KOPT-K1 (cell line): ENCODE measurements at regions not wholly inside any gene's neighbourhood (a gene's known extent, or its start where the extent isn't known, plus 50 kb on each side); places are given as distances from the start of the nearest gene placed in this dataset.
"Not testable (repeated sequence)": the region's sequence is repeated elsewhere in the genome, so short reads cannot be mapped to it uniquely, and the experiment has no call there.

Experiments used
- H3K27ac ChIP-seq: fragments of 200-600 bp; sonication (generic); 2 replicates; pipeline ENCODE4 v1.5.1; 2016; ENCODE audit warnings: antibody characterized with exemption, mild to moderate bottlenecking, low read depth, low read length; ENCODE audit not compliant: poor library complexity, severe bottlenecking
- H3K36me3 ChIP-seq: fragments of 200-600 bp; sonication (generic); 2 replicates; pipeline ENCODE4 v1.5.1; 2017; ENCODE audit warnings: antibody characterized with exemption, mild to moderate bottlenecking, low read length, moderate library complexity; ENCODE audit not compliant: insufficient read depth
- H3K9me3 ChIP-seq: fragments of 200-600 bp; sonication (generic); 2 replicates; pipeline ENCODE4 v1.5.1; 2017; ENCODE audit warnings: antibody characterized with exemption, low read length, mild to moderate bottlenecking; ENCODE audit not compliant: insufficient read depth, poor library complexity, severe bottlenecking

- Histone ChIP-seq H3K27ac (no peak overlapping the region), H3K9me3 (no peaks in the 10 kb centered on the region), H3K36me3 (no peaks in the 10 kb centered on the region)
Measured at GRCh38 chr5:131107128-131107527, 57.9 kb downstream of the HINT1 start.

- Histone ChIP-seq H3K36me3 (no peaks in the 10 kb centered on the region), H3K9me3 (no peaks in the 10 kb centered on the region), H3K27ac (no peak overlapping the region)
Measured at GRCh38 chr5:131104169-131104808, 60.8 kb downstream of the HINT1 start.

GRCh38 chr5:131096774-131097710 is 68.0 kb downstream of the HINT1 start:
- H3K36me3 ChIP-seq, result no peaks in the 10 kb centered on the region
- H3K27ac ChIP-seq, result no peak overlapping the region
- H3K9me3 ChIP-seq, result no peaks in the 10 kb centered on the region

GRCh38 chr5:131095561-131095960 is 69.5 kb downstream of the HINT1 start:
- not testable (repeated sequence) for H3K36me3 ChIP-seq, H3K9me3 ChIP-seq, H3K27ac ChIP-seq

GRCh38 chr5:131084436-131084835 is 80.6 kb downstream of the HINT1 start:
- no peaks in the 10 kb centered on the region for H3K36me3 ChIP-seq
- peaks cover 13% of the 10 kb centered on the region for H3K9me3 ChIP-seq
- H3K27ac ChIP-seq, result no peak overlapping the region

GRCh38 chr5:131081913-131082488 is 83.1 kb downstream of the HINT1 start:
- Histone ChIP-seq H3K9me3 (peaks cover under 1% of the 10 kb centered on the region), H3K36me3 (no peaks in the 10 kb centered on the region), H3K27ac (no peak overlapping the region)

GRCh38 chr5:131081374-131081773 is 83.7 kb downstream of the HINT1 start:
- Histone ChIP-seq H3K36me3 (no peaks in the 10 kb centered on the region), H3K27ac (no peak overlapping the region), H3K9me3 (no peaks in the 10 kb centered on the region)

- H3K9me3 ChIP-seq, result no peaks in the 10 kb centered on the region
- no peak overlapping the region for H3K27ac ChIP-seq
- no peaks in the 10 kb centered on the region for H3K36me3 ChIP-seq
Measured at GRCh38 chr5:131079232-131079631, 85.8 kb downstream of the HINT1 start.

- Histone ChIP-seq H3K27ac (peak overlapping the region; percentile 28), H3K9me3 (peaks cover 19% of the 10 kb centered on the region), H3K36me3 (no peaks in the 10 kb centered on the region)
Measured at GRCh38 chr5:131068893-131069643, 96.0 kb downstream of the HINT1 start.

- no peaks in the 10 kb centered on the region for H3K36me3 ChIP-seq
- peaks cover 19% of the 10 kb centered on the region for H3K9me3 ChIP-seq
- no peak overlapping the region for H3K27ac ChIP-seq
Measured at GRCh38 chr5:131068076-131068475, 97.0 kb downstream of the HINT1 start.

- Histone ChIP-seq H3K9me3 (peaks cover 19% of the 10 kb centered on the region), H3K27ac (no peak overlapping the region), H3K36me3 (no peaks in the 10 kb centered on the region)
Measured at GRCh38 chr5:131067636-131068035, 97.4 kb downstream of the HINT1 start.

GRCh38 chr5:131064669-131065371 is 100.2 kb downstream of the HINT1 start:
- peaks cover 19% of the 10 kb centered on the region for H3K9me3 ChIP-seq
- H3K36me3 ChIP-seq, result no peaks in the 10 kb centered on the region
- H3K27ac ChIP-seq, result no peak overlapping the region

- no peak overlapping the region for H3K27ac ChIP-seq
- peaks cover 6% of the 10 kb centered on the region for H3K9me3 ChIP-seq
- no peaks in the 10 kb centered on the region for H3K36me3 ChIP-seq
Measured at GRCh38 chr5:131042021-131042789, 122.9 kb downstream of the HINT1 start.

- no peaks in the 10 kb centered on the region for H3K36me3 ChIP-seq
- no peaks in the 10 kb centered on the region for H3K9me3 ChIP-seq
- no peak overlapping the region for H3K27ac ChIP-seq
Measured at GRCh38 chr5:131023498-131023865, 141.6 kb downstream of the HINT1 start.
